Spleen (tissue), 7 donors: ENCODE measurements at regions not wholly inside any gene's neighbourhood (a gene's known extent, or its start where the extent isn't known, plus 50 kb on each side); places are given as distances from the start of the nearest gene placed in this dataset.

Experiments
- CTCF ChIP-seq, 11 experiments: fragments of 200-600 bp in 7 of 11; fragments of 450-650 bp in 4 of 11; sonication (generic) in 4 of 11; IDR thresholded peaks in 8 of 11; conservative IDR thresholded peaks in 3 of 11; 1 replicate in 7 of 11; 2 replicates in 4 of 11; pipeline versions ENCODE4 v1.4.0 to v1.8.0; 2016 to 2021; ENCODE audit warnings: antibody characterized with exemption in 11 of 11, inconsistent platforms in 4 of 11, mild to moderate bottlenecking in 1 of 11
- POLR2A ChIP-seq, 3 donors: fragments of 450-650 bp; IDR thresholded peaks; one replicate each; pipeline ENCODE4 v1.5.1; 2017; ENCODE audit warnings: antibody characterized with exemption in 3 of 3, mild to moderate bottlenecking in 1 of 3
- POLR2AphosphoS5 ChIP-seq, 3 donors: sonication (generic); formaldehyde crosslinking; IDR thresholded peaks; one replicate each; pipeline ENCODE4 v1.5.1; 2017; ENCODE audit warnings: antibody characterized with exemption in 3 of 3
- donor health status: DM: no; HTN: no; CAD: no; lungs with moderate emphysema.
- donor health status: DM: no; HTN: no; CAD: no.
- donor health status: DM: no; HTN: no; CAD: no.

DNA sequence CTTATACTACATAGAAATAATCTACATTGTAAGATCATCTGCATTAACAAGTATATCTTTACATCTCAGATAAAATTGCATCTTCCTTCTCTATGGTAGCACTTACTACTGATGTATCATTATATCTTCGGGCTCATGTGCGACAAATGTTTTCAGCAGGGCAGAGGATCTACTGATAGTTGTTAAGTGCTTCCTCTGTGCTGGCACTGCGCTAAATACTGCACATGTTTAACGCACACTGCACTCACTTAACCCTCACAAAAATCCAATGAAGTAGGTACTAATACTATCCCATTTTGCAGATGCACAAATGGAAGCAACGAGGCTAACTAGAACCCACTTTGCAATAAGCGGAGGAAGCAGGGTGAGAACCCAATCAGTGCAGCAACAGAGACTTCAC is 75.6 kb upstream of the USP25 start:
- TF ChIP-seq CTCF (IDR thresholded peaks at IDR 0.05 in 8 of 11, conservative IDR thresholded peaks at IDR 0.05 in 3 of 11): no peak
- no peak for TF ChIP-seq POLR2AphosphoS5 (IDR thresholded peaks at IDR 0.05)
- no peak for TF ChIP-seq POLR2A (IDR thresholded peaks at IDR 0.05)
